A549 (cell line): ENCODE measurements at regions not wholly inside any gene's neighbourhood (a gene's known extent, or its start where the extent isn't known, plus 50 kb on each side); places are given as distances from the start of the nearest gene placed in this dataset.

Experiments used
- ATAC-seq, 2 experiments: fragments of 200-7000 bp in 1 of 2; fragments of >200 bp in 1 of 2; cut with Nextera tagmentation in 1 of 2; cut with Tn5 transposase in 1 of 2; 3 replicates each; pipeline versions ENCODE4 v1.8.0 to v1.9.1; 2018 to 2020; ENCODE audit warnings: mild to moderate bottlenecking in 1 of 2, moderate library complexity in 1 of 2
- CTCF ChIA-PET: fragments of 300-600 bp; sonication (Branson Sonifier 250); formaldehyde crosslinking; extraction: SDS; loops from one replicate; lab custom pipeline; 2021; ENCODE audit warnings: antibody characterized with exemption, inconsistent platforms; lab: Yijun Ruan, JAX
- POLR2A ChIA-PET: fragments of 350-600 bp; formaldehyde crosslinking; extraction: SDS; loops from one replicate; lab custom pipeline; 2021; ENCODE audit warnings: antibody characterized with exemption, inconsistent platforms; lab: Yijun Ruan, JAX
- DNase-seq, 2 experiments: peaks; one replicate each; pipeline versions ENCODE4 v3.0.0 to v3.0.0-alpha.2; 2011 to 2016; ENCODE audit warnings: low read depth in 1 of 2, low spot score in 1 of 2
- FAIRE-seq: peaks from 2 replicates; lab custom pipeline; 2011; peaks lifted over from hg19 to GRCh38; lab: Jason Lieb, UNC
- H3K27ac ChIP-seq, 2 experiments: fragments of >200 bp; sonication (Bioruptor Twin); formaldehyde crosslinking; 3 replicates each; pipeline ENCODE4 v1.5.1; 2016 to 2017
- H3K4me1 ChIP-seq: fragments of >200 bp; sonication (Bioruptor Twin); formaldehyde crosslinking; 3 replicates; pipeline ENCODE4 v1.6.1; 2016
- H3K4me2 ChIP-seq: fragments of >200 bp; sonication (Bioruptor Twin); formaldehyde crosslinking; 3 replicates; pipeline ENCODE4 v1.6.1; 2016
- H3K4me3 ChIP-seq: fragments of >200 bp; sonication (Bioruptor Twin); formaldehyde crosslinking; 3 replicates; pipeline ENCODE4 v1.5.1; 2016
- H3K9me3 ChIP-seq: fragments of >200 bp; sonication (Bioruptor Twin); formaldehyde crosslinking; 3 replicates; pipeline ENCODE4 v1.6.1; 2016
- BHLHE40 ChIP-seq: IDR thresholded peaks from 2 replicates; pipeline ENCODE4 v1.6.1; 2012; ENCODE audit warnings: low read depth, low read length, inconsistent platforms
- CBX2 ChIP-seq: fragments of 200-600 bp; sonication (generic); IDR thresholded peaks from 2 replicates; pipeline ENCODE4 v1.6.1; 2016; ENCODE audit warnings: low read depth, mild to moderate bottlenecking, borderline replicate concordance
- CBX8 ChIP-seq: fragments of 200-600 bp; sonication (generic); IDR thresholded peaks from 2 replicates; pipeline ENCODE4 v1.6.1; 2016
- CEBPB ChIP-seq, 2 experiments: fragments of >200 bp in 1 of 2; sonication (Bioruptor Twin) in 1 of 2; formaldehyde crosslinking in 1 of 2; IDR thresholded peaks; 2 replicates each; pipeline ENCODE4 v1.6.1; 2012 to 2016
- CHD2 ChIP-seq: fragments of 150-350 bp; IDR thresholded peaks from 2 replicates; pipeline ENCODE4 v1.6.1; 2014; ENCODE audit warnings: low read length; ENCODE audit not compliant: partially characterized antibody
- CHD4 ChIP-seq: fragments of 200-600 bp; sonication (generic); IDR thresholded peaks from 2 replicates; pipeline ENCODE4 v1.6.1; 2016; ENCODE audit warnings: antibody characterized with exemption, mild to moderate bottlenecking, borderline replicate concordance
- EP300 ChIP-seq, 2 experiments: fragments of >200 bp; sonication (Bioruptor Twin); formaldehyde crosslinking; IDR thresholded peaks; 2 replicates in 1 of 2; 3 replicates in 1 of 2; pipeline ENCODE4 v1.6.1; 2016 to 2017
- ESRRA ChIP-seq: fragments of 150-350 bp; IDR thresholded peaks from 2 replicates; pipeline ENCODE4 v1.6.1; 2014; ENCODE audit warnings: mild to moderate bottlenecking, low read length, borderline replicate concordance
- FOSB ChIP-seq: fragments of 250-450 bp; sonication (Bioruptor Pico); IDR thresholded peaks from 2 replicates; pipeline ENCODE4 v1.5.0; 2020; ENCODE audit warnings: mild to moderate bottlenecking, moderate library complexity
- FOXS1 ChIP-seq: fragments of 250-450 bp; sonication (Bioruptor Pico); IDR thresholded peaks from 2 replicates; pipeline ENCODE4 v1.5.0; 2020; ENCODE audit warnings: mild to moderate bottlenecking, moderate library complexity
- HDAC2 ChIP-seq: fragments of 200-600 bp; sonication (generic); IDR thresholded peaks from 2 replicates; pipeline ENCODE4 v1.6.1; 2016
- HEYL ChIP-seq: fragments of 250-450 bp; sonication (Bioruptor Pico); IDR thresholded peaks from 2 replicates; pipeline ENCODE4 v1.8.0; 2021; ENCODE audit warnings: mild to moderate bottlenecking, moderate library complexity
- HOXA7 ChIP-seq: fragments of 250-450 bp; sonication (Bioruptor Pico); IDR thresholded peaks from 2 replicates; pipeline ENCODE4 v1.5.0; 2020; ENCODE audit warnings: mild to moderate bottlenecking, moderate library complexity
- MAFK ChIP-seq: fragments of 450-650 bp; IDR thresholded peaks from 2 replicates; pipeline ENCODE4 v1.6.1; 2014; ENCODE audit not compliant: partially characterized antibody
- NPAS2 ChIP-seq: fragments of 250-450 bp; sonication (Bioruptor Pico); IDR thresholded peaks from 2 replicates; pipeline ENCODE4 v1.8.0; 2022; ENCODE audit warnings: mild to moderate bottlenecking, moderate library complexity, borderline replicate concordance
- PHF8 ChIP-seq: fragments of 200-600 bp; sonication (generic); IDR thresholded peaks from 2 replicates; pipeline ENCODE4 v1.6.1; 2016; ENCODE audit warnings: low read depth, mild to moderate bottlenecking, antibody characterized with exemption, moderate library complexity, borderline replicate concordance
- RFX5 ChIP-seq: fragments of 450-650 bp; IDR thresholded peaks from 2 replicates; pipeline ENCODE4 v1.7.1; 2014; ENCODE audit warnings: antibody characterized with exemption, mild to moderate bottlenecking, moderate library complexity
- TFCP2L1 ChIP-seq: fragments of 250-450 bp; sonication (Bioruptor Pico); IDR thresholded peaks from 2 replicates; pipeline ENCODE4 v1.5.0; 2021; ENCODE audit warnings: mild to moderate bottlenecking
- TP53 ChIP-seq: fragments of 250-450 bp; sonication (Bioruptor Pico); IDR thresholded peaks from 2 replicates; pipeline ENCODE4 v1.5.0; 2021; ENCODE audit warnings: mild to moderate bottlenecking, moderate library complexity
- ZSCAN20 ChIP-seq: fragments of 250-450 bp; sonication (Bioruptor Pico); IDR thresholded peaks from 2 replicates; pipeline ENCODE4 v1.8.0; 2022; ENCODE audit warnings: mild to moderate bottlenecking, moderate library complexity
- WGBS: methylation state at CpG from one replicate; pipeline ENCODE4 v1.1.6; 2017; ENCODE audit errors: missing lambda C conversion rate; 5-methylcytosine and 5-hydroxymethylcytosine counted together
- TF ChIP-seq, protein P1 (sequence below): fragments of 250-450 bp; sonication (Bioruptor Pico); IDR thresholded peaks from 2 replicates; pipeline ENCODE4 v1.5.0; 2020; ENCODE audit warnings: low read depth, mild to moderate bottlenecking, moderate library complexity
- TF ChIP-seq, protein P2 (sequence below): IDR thresholded peaks from 2 replicates; pipeline ENCODE4 v1.6.1; 2012
- TF ChIP-seq, protein P3 (sequence below): fragments of 450-650 bp; IDR thresholded peaks from 2 replicates; pipeline ENCODE4 v1.6.1; 2014; ENCODE audit warnings: antibody characterized with exemption
- TF ChIP-seq, protein P4 (sequence below): fragments of 150-350 bp; IDR thresholded peaks from 2 replicates; pipeline ENCODE4 v1.6.1; 2014; ENCODE audit warnings: low read depth, mild to moderate bottlenecking, low read length
- TF ChIP-seq, protein P5 (sequence below): fragments of >200 bp; sonication (Bioruptor Twin); formaldehyde crosslinking; IDR thresholded peaks from 3 replicates; pipeline ENCODE4 v1.6.1; 2016
- TF ChIP-seq, protein P6 (sequence below): fragments of 250-450 bp; sonication (Bioruptor Pico); IDR thresholded peaks from 2 replicates; pipeline ENCODE4 v1.5.0; 2021; ENCODE audit warnings: mild to moderate bottlenecking, moderate library complexity, borderline replicate concordance

DNA sequence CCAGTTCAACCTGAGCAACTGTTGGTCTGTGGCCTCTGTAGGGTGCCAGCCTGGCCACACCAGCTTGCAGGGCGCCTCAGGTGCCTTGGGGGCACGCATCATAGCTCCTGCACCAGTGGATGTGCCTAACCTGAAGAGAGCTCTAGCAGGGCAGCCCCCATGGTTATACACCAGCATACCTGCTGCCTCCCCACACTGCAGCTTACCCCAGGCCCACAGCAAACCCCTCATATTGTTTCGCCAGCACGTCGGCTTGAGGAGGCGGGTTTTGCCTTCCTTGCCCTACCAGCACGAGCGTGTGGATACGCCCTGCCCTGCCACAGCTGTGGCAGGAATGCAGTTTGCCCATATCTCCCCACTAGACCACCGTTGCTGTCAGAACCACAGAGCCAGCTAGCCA lies 435.9 kb downstream of the SLCO4C1 start (continued):
- TF ChIP-seq, protein P1, sequence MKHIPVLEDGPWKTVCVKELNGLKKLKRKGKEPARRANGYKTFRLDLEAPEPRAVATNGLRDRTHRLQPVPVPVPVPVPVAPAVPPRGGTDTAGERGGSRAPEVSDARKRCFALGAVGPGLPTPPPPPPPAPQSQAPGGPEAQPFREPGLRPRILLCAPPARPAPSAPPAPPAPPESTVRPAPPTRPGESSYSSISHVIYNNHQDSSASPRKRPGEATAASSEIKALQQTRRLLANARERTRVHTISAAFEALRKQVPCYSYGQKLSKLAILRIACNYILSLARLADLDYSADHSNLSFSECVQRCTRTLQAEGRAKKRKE (CRISPR knock-in tag) = no peak
- TF ChIP-seq, protein P2, sequence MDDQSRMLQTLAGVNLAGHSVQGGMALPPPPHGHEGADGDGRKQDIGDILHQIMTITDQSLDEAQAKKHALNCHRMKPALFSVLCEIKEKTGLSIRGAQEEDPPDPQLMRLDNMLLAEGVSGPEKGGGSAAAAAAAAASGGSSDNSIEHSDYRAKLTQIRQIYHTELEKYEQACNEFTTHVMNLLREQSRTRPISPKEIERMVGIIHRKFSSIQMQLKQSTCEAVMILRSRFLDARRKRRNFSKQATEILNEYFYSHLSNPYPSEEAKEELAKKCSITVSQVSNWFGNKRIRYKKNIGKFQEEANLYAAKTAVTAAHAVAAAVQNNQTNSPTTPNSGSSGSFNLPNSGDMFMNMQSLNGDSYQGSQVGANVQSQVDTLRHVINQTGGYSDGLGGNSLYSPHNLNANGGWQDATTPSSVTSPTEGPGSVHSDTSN = no peak
- TF ChIP-seq, protein P3, sequence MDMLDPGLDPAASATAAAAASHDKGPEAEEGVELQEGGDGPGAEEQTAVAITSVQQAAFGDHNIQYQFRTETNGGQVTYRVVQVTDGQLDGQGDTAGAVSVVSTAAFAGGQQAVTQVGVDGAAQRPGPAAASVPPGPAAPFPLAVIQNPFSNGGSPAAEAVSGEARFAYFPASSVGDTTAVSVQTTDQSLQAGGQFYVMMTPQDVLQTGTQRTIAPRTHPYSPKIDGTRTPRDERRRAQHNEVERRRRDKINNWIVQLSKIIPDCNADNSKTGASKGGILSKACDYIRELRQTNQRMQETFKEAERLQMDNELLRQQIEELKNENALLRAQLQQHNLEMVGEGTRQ = no peak
- TF ChIP-seq, protein P4, sequence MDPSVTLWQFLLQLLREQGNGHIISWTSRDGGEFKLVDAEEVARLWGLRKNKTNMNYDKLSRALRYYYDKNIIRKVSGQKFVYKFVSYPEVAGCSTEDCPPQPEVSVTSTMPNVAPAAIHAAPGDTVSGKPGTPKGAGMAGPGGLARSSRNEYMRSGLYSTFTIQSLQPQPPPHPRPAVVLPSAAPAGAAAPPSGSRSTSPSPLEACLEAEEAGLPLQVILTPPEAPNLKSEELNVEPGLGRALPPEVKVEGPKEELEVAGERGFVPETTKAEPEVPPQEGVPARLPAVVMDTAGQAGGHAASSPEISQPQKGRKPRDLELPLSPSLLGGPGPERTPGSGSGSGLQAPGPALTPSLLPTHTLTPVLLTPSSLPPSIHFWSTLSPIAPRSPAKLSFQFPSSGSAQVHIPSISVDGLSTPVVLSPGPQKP = no peak
- TF ChIP-seq RFX5 = no peak
- TF ChIP-seq ZSCAN20 (CRISPR knock-in tag) = no peak
- TF ChIP-seq CHD4 = no peak
- TF ChIP-seq, protein P5, sequence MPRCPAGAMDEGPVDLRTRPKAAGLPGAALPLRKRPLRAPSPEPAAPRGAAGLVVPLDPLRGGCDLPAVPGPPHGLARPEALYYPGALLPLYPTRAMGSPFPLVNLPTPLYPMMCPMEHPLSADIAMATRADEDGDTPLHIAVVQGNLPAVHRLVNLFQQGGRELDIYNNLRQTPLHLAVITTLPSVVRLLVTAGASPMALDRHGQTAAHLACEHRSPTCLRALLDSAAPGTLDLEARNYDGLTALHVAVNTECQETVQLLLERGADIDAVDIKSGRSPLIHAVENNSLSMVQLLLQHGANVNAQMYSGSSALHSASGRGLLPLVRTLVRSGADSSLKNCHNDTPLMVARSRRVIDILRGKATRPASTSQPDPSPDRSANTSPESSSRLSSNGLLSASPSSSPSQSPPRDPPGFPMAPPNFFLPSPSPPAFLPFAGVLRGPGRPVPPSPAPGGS = no peak

DNA sequence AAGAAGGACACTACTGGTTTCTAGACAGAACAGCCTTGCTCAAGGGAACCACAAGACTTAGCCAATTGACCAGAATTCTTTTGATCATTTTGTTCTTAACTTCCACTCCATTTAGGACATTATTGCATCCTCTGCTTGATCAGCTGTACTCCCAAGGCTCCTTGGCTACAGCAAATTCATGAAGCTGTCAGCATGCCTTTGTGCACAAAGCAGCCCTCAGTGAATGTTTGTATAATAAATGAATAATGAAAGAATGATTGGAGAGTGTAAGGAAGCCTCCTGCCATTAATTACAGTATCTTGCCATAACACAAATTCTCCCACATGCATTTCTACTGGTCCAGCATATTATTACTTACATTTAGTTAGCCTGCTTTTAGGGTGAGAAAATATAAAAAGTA lies 449.6 kb downstream of the SLCO4C1 start:
- H3K9me3 ChIP-seq = no peaks in the 10 kb centered on the region
- no peak for DNase-seq
- ATAC-seq = no peak
- no peak for FAIRE-seq
- H3K4me2 ChIP-seq = no peak overlapping the region
- POLR2A ChIA-PET = no interaction called here
- no peak overlapping the region for H3K27ac ChIP-seq
- H3K4me3 ChIP-seq = no peak overlapping the region
- CTCF ChIA-PET = no interaction called here
- no peak for TF ChIP-seq ESRRA
- no peak for TF ChIP-seq CEBPB (IDR thresholded peaks at IDR 0.05)
- H3K4me1 ChIP-seq = no peaks in the 10 kb centered on the region

DNA sequence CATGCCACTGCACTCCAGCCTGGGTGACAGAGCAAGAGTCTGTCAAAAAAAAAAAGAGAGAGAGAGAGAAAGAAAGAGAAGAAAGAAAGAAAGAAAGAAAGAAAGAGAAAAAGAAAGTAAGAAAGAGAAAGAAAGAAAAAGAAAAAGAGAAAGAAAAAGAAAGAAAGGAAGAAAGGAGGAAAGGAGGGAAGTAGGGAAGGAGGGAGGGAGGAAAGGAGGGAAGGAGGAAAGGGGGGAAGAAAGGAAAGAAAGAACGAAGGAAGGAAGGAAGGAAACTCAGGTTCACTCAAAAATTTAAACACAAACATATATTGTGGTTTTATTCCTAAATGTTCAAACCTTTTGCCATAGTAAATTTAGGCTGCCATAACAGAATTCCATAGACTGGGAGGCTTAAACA lies 453.0 kb downstream of the SLCO4C1 start:
- H3K9me3 ChIP-seq = no peaks in the 10 kb centered on the region
- FAIRE-seq (no peak), ATAC-seq (no peak), DNase-seq (no peak)
- TF ChIP-seq FOSB (CRISPR knock-in tag) (no peak), EP300 (IDR thresholded peaks at IDR 0.05) (no peak), NPAS2 (CRISPR knock-in tag) (no peak), CHD2 (no peak), HEYL (CRISPR knock-in tag) (no peak), MAFK (no peak), TP53 (CRISPR knock-in tag) (no peak), FOXS1 (CRISPR knock-in tag) (no peak), CBX8 (no peak), HOXA7 (CRISPR knock-in tag) (no peak), BHLHE40 (no peak), TFCP2L1 (CRISPR knock-in tag) (no peak), PHF8 (no peak), HDAC2 (no peak), CBX2 (no peak)
- TF ChIP-seq, protein P6, sequence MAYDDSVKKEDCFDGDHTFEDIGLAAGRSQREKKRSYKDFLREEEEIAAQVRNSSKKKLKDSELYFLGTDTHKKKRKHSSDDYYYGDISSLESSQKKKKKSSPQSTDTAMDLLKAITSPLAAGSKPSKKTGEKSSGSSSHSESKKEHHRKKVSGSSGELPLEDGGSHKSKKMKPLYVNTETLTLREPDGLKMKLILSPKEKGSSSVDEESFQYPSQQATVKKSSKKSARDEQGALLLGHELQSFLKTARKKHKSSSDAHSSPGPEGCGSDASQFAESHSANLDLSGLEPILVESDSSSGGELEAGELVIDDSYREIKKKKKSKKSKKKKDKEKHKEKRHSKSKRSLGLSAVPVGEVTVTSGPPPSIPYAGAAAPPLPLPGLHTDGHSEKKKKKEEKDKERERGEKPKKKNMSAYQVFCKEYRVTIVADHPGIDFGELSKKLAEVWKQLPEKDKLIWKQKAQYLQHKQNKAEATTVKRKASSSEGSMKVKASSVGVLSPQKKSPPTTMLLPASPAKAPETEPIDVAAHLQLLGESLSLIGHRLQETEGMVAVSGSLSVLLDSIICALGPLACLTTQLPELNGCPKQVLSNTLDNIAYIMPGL = no peak
- TF ChIP-seq, protein P1 (CRISPR knock-in tag) = no peak
- TF ChIP-seq, protein P4 = no peak
- no peak overlapping the region for H3K27ac ChIP-seq
- no peak overlapping the region for H3K4me2 ChIP-seq
- WGBS = 11% methylated on average over 1 of the region's 1 CpG
- POLR2A ChIA-PET = no interaction called here
- no peak overlapping the region for H3K4me3 ChIP-seq
- CTCF ChIA-PET = no interaction called here
- H3K4me1 ChIP-seq = no peaks in the 10 kb centered on the region
